GM12878 (cell line): ENCODE measurements at regions not wholly inside any gene's neighbourhood (a gene's known extent, or its start where the extent isn't known, plus 50 kb on each side); places are given as distances from the start of the nearest gene placed in this dataset.

Experiments used
- ATAC-seq: fragments of 200-7000 bp; cut with Tn5 transposase; 3 replicates; pipeline ENCODE4 v1.9.1; 2020; ENCODE audit warnings: mild to moderate bottlenecking, moderate library complexity
- BruUV-seq: library from RNA; stranded (reverse); fragments of 400-500 nt; replicated peaks from 2 replicates; lab custom pipeline; 2021; lab: Mats Ljungman, UMichigan
- CTCF ChIA-PET: fragments of 300-600 bp; sonication (Branson Sonifier 250); formaldehyde crosslinking; extraction: SDS; loops from one replicate; lab custom pipeline; 2021; ENCODE audit warnings: inconsistent platforms; lab: Yijun Ruan, JAX
- POLR2A ChIA-PET: fragments of 350-600 bp; formaldehyde crosslinking; extraction: SDS; loops from one replicate; lab custom pipeline; 2021; ENCODE audit warnings: inconsistent platforms; lab: Charles Lee
- RAD21 ChIA-PET: fragments of 300-600 bp; sonication (Branson Sonifier 250); formaldehyde crosslinking; loops from one replicate; lab custom pipeline; 2023; ENCODE audit warnings: antibody characterized with exemption; ENCODE audit not compliant: unreplicated experiment; lab: Charles Lee
- SMC1A ChIA-PET: fragments of 300-600 bp; sonication (Branson Sonifier 250); formaldehyde crosslinking; loops from one replicate; lab custom pipeline; 2023; ENCODE audit not compliant: unreplicated experiment, uncharacterized antibody; lab: Charles Lee
- DNase-seq: peaks from one replicate; pipeline ENCODE4 v3.0.0-alpha.2; 2011; ENCODE audit warnings: low read depth, low spot score
- FAIRE-seq: peaks from 3 replicates; lab custom pipeline; 2011; peaks lifted over from hg19 to GRCh38; lab: Jason Lieb, UNC
- H2AFZ ChIP-seq: 2 replicates; pipeline ENCODE4 v1.6.0; 2011; ENCODE audit warnings: low read depth, low read length, control low read depth; ENCODE audit not compliant: control insufficient read depth
- H3K27ac ChIP-seq: 2 replicates; pipeline ENCODE4 v1.5.1; 2011; ENCODE audit warnings: control low read depth; ENCODE audit not compliant: control insufficient read depth, insufficient read depth
- H3K27me3 ChIP-seq, 2 experiments: replicated peaks in 1 of 2; 2 replicates each; pipeline versions ENCODE4 v1.6.0 to v1.6.1; 2011; ENCODE audit warnings: low read length in 1 of 2; ENCODE audit not compliant: control insufficient read depth in 2 of 2, insufficient read depth in 2 of 2
- H3K36me3 ChIP-seq, 2 experiments: 2 replicates each; pipeline ENCODE4 v1.5.1; 2011; ENCODE audit warnings: low read length in 1 of 2; ENCODE audit not compliant: control insufficient read depth in 2 of 2, insufficient read depth in 2 of 2
- H3K4me1 ChIP-seq: 2 replicates; pipeline ENCODE4 v1.6.1; 2011; ENCODE audit warnings: mild to moderate bottlenecking, low read length, moderate library complexity, mixed read lengths; ENCODE audit not compliant: control insufficient read depth, insufficient read depth
- H3K4me2 ChIP-seq: 2 replicates; pipeline ENCODE4 v1.6.0; 2011; ENCODE audit warnings: control low read depth; ENCODE audit not compliant: control insufficient read depth, insufficient read depth
- H3K4me3 ChIP-seq: fragments of 200-600 bp; sonication (generic); 2 replicates; pipeline ENCODE4 v1.5.1; 2016
- H3K79me2 ChIP-seq: 2 replicates; pipeline ENCODE4 v1.6.0; 2011; ENCODE audit warnings: low read length; ENCODE audit not compliant: control insufficient read depth, insufficient read depth
- H3K9ac ChIP-seq: 2 replicates; pipeline ENCODE4 v1.8.0; 2011; ENCODE audit warnings: low read length, control low read depth, mixed read lengths; ENCODE audit not compliant: control insufficient read depth, insufficient read depth
- H3K9me3 ChIP-seq: replicated peaks from 3 replicates; pipeline ENCODE4 v1.5.1; 2011; ENCODE audit warnings: mild to moderate bottlenecking, low read length; ENCODE audit not compliant: control insufficient read depth, insufficient read depth
- H4K20me1 ChIP-seq: 2 replicates; pipeline ENCODE4 v1.6.0; 2011; ENCODE audit not compliant: control insufficient read depth, insufficient read depth
- ATF2 ChIP-seq: IDR thresholded peaks from 2 replicates; pipeline ENCODE4 v1.6.1; 2012; ENCODE audit warnings: low read length, inconsistent platforms
- ATF7 ChIP-seq: fragments of 450-650 bp; IDR thresholded peaks from 2 replicates; pipeline ENCODE4 v1.6.1; 2016; ENCODE audit warnings: low read depth, mild to moderate bottlenecking
- CBX3 ChIP-seq: fragments of 200-600 bp; sonication (generic); IDR thresholded peaks from 2 replicates; pipeline ENCODE4 v1.6.1; 2016; ENCODE audit warnings: low read depth, borderline replicate concordance
- CHD1 ChIP-seq: IDR thresholded peaks from 2 replicates; pipeline ENCODE4 v1.6.1; 2012; ENCODE audit warnings: low read depth, low read length, improper control_type of control experiment
- CHD4 ChIP-seq: fragments of 200-600 bp; sonication (generic); IDR thresholded peaks from 2 replicates; pipeline ENCODE4 v1.6.1; 2016; ENCODE audit warnings: mild to moderate bottlenecking
- FOXK2 ChIP-seq: fragments of 450-650 bp; IDR thresholded peaks from 2 replicates; pipeline ENCODE4 v1.6.1; 2017; ENCODE audit warnings: mild to moderate bottlenecking, moderate library complexity
- GABPA ChIP-seq: IDR thresholded peaks from 2 replicates; pipeline ENCODE4 v1.6.1; 2014; ENCODE audit warnings: antibody characterized with exemption, low read depth, mild to moderate bottlenecking, inconsistent platforms
- HCFC1 ChIP-seq: fragments of 150-350 bp; IDR thresholded peaks from 2 replicates; pipeline ENCODE4 v1.6.1; 2014; ENCODE audit warnings: low read length
- KAT2A ChIP-seq: conservative IDR thresholded peaks from 2 replicates; pipeline ENCODE4 v1.6.1; 2011; ENCODE audit warnings: low read depth, low read length; ENCODE audit not compliant: control insufficient read depth
- NFXL1 ChIP-seq: fragments of 450-650 bp; IDR thresholded peaks from 2 replicates; pipeline ENCODE4 v1.6.1; 2017; ENCODE audit warnings: antibody characterized with exemption, mild to moderate bottlenecking, borderline replicate concordance
- NR2C2 ChIP-seq: IDR thresholded peaks from 2 replicates; pipeline ENCODE4 v1.6.1; 2011; ENCODE audit warnings: borderline replicate concordance, low read depth; ENCODE audit not compliant: control insufficient read depth, insufficient read length
- NRF1 ChIP-seq: conservative IDR thresholded peaks from 2 replicates; pipeline ENCODE4 v1.6.1; 2011; ENCODE audit warnings: mild to moderate bottlenecking, low read depth, low read length, improper control_type of control experiment
- RAD51 ChIP-seq: fragments of 450-650 bp; IDR thresholded peaks from 2 replicates; pipeline ENCODE4 v1.6.1; 2016; ENCODE audit warnings: moderate library complexity, mild to moderate bottlenecking, inconsistent platforms
- RB1 ChIP-seq: fragments of 450-650 bp; formaldehyde crosslinking; IDR thresholded peaks from 2 replicates; pipeline ENCODE4 v1.6.1; 2017; ENCODE audit warnings: mild to moderate bottlenecking, borderline replicate concordance
- SP1 ChIP-seq: IDR thresholded peaks from one replicate; pipeline ENCODE4 v1.6.1; 2011; ENCODE audit warnings: low read depth, low read length
- SREBF1 ChIP-seq: IDR thresholded peaks from 2 replicates; pipeline ENCODE4 v1.6.1; 2012; ENCODE audit warnings: mild to moderate bottlenecking, low read length
- SRF ChIP-seq, 2 experiments: IDR thresholded peaks; 2 replicates each; pipeline ENCODE4 v1.6.1; 2011; ENCODE audit warnings: low read depth in 2 of 2, low read length in 2 of 2, mild to moderate bottlenecking in 1 of 2, moderate library complexity in 1 of 2
- TCF12 ChIP-seq: IDR thresholded peaks from 2 replicates; pipeline ENCODE4 v1.6.1; 2011; ENCODE audit warnings: low read depth, mild to moderate bottlenecking, low read length
- ZBED1 ChIP-seq: IDR thresholded peaks from 2 replicates; pipeline ENCODE4 v1.6.1; 2016; ENCODE audit warnings: borderline replicate concordance
- ZNF622 ChIP-seq: fragments of 450-650 bp; IDR thresholded peaks from 2 replicates; pipeline ENCODE4 v1.6.1; 2017; ENCODE audit warnings: mild to moderate bottlenecking, inconsistent platforms
- ZSCAN29 ChIP-seq: fragments of 450-650 bp; IDR thresholded peaks from 2 replicates; pipeline ENCODE4 v1.6.1; 2017; ENCODE audit warnings: mild to moderate bottlenecking, moderate library complexity
- WGBS: methylation state at CpG from one replicate; pipeline ENCODE4 v1.1.6; 2016; ENCODE audit warnings: low lambda C conversion rate; ENCODE audit not compliant: insufficient replicate concordance, insufficient coverage; ENCODE audit errors: missing lambda C conversion rate; 5-methylcytosine and 5-hydroxymethylcytosine counted together
- in situ Hi-C: fragments of 300-500 bp; cut with MboI; formaldehyde crosslinking; loops from 9 replicates; pipeline ENCODE4 v1.14.3; 2018; ENCODE audit warnings: mixed read lengths
- intact Hi-C: fragments of 100-400 bp; cut with micrococcal nuclease; formaldehyde crosslinking; loops from one replicate; pipeline ENCODE4 v1.14.2; 2022; ENCODE audit not compliant: unreplicated experiment

DNA sequence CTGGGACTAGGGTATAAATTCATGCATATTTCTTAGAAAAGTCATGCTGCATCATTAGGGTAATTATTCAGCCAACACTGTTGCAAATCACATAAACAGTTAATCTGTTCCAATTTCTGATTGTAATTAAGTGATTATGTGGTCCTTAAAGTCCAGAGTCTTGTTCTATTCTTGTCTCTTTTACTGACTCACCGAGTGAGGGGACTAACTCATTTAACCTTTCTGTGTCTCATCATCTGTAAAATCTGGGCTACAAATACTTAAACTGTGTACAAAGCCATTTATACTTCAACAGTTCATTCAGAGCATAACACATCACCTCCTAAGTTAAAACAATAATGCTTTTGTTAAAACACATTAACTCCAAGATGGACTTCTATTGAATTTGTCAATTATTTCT is 65.4 kb upstream of the KLHL13 start (continued):
- TF ChIP-seq NFXL1: no peak
- no peak for TF ChIP-seq NRF1
- no peak for TF ChIP-seq ZNF622
- TF ChIP-seq FOXK2: no peak
- TF ChIP-seq, all 136 proteins: peak for 0

DNA sequence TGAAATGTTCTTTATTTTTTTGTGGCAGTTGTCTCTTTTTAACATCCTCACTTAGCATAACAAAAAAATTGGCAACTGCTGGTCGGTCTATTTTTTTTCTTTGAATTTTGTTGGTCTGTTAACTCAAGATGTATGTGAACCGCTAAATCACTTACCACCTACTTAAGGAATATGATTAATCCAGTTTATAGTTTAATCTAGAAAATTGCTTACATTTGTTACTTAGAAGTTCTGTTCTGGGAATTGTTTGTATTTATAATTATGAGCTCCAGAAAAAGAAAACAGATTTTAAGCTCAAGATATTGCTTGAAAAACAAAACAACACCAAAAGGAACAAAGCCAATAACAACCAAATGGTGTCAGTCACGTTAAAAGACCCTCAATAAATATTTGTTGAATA is 66.1 kb upstream of the KLHL13 start:
- 16% methylated on average over 3 of the region's 3 CpGs for WGBS
- no peak overlapping the region for H2AFZ ChIP-seq
- H3K27me3 ChIP-seq: no peaks in the 10 kb centered on the region
- H3K4me3 ChIP-seq: no peak overlapping the region
- no peak for TF ChIP-seq SRF (IDR thresholded peaks at IDR 0.05; ENCODE audit: low read depth in 2 of 2, low read length in 2 of 2)
- TF ChIP-seq HCFC1: no peak
- no peak for TF ChIP-seq TCF12
- no peak for TF ChIP-seq CHD1
- no peak for TF ChIP-seq ZSCAN29
- no peak for TF ChIP-seq RB1
- no peak for TF ChIP-seq CBX3
- TF ChIP-seq ATF7: no peak
- TF ChIP-seq SREBF1: no peak
- no peak for TF ChIP-seq ZBED1
- no peak for TF ChIP-seq RAD51
- TF ChIP-seq NR2C2: no peak
- no peak for TF ChIP-seq GABPA
- no peak for TF ChIP-seq CHD4
- no peak for TF ChIP-seq KAT2A
- no peak for TF ChIP-seq ATF2
- no peak for TF ChIP-seq SP1
- H3K9ac ChIP-seq: no peak overlapping the region
- H3K36me3 ChIP-seq: no peaks in the 10 kb centered on the region
- ChIA-PET RAD21 (no interaction called here), POLR2A (no interaction called here), SMC1A (no interaction called here), CTCF (interaction anchor here (0.7 kb wide), 1 partner anchor 158 kb away, joined by 3 read pairs; no protein-coding TSS in a partner anchor)
- BruUV-seq: no TSS peak
- no peaks in the 10 kb centered on the region for H3K4me1 ChIP-seq
- H3K4me2 ChIP-seq: no peak overlapping the region
- H4K20me1 ChIP-seq: no peaks in the 10 kb centered on the region
- in situ Hi-C loops: no loop called here
- FAIRE-seq (no peak), DNase-seq (no peak), ATAC-seq (no peak)
- intact Hi-C loops: no loop called here
- H3K9me3 ChIP-seq: no peaks in the 10 kb centered on the region
- no peaks in the 10 kb centered on the region for H3K79me2 ChIP-seq
- H3K27ac ChIP-seq: no peak overlapping the region
